Mucosa of gallbladder (tissue), 1 donor: ENCODE measurements at regions not wholly inside any gene's neighbourhood (a gene's known extent, or its start where the extent isn't known, plus 50 kb on each side); places are given as distances from the start of the nearest gene placed in this dataset.

Source experiments
- DNase-seq: peaks from one replicate; pipeline ENCODE4 v3.0.0-alpha.2; 2020; ENCODE audit warnings: low spot score
- donor health status: DM: no; HTN: no; CAD: no.

DNA sequence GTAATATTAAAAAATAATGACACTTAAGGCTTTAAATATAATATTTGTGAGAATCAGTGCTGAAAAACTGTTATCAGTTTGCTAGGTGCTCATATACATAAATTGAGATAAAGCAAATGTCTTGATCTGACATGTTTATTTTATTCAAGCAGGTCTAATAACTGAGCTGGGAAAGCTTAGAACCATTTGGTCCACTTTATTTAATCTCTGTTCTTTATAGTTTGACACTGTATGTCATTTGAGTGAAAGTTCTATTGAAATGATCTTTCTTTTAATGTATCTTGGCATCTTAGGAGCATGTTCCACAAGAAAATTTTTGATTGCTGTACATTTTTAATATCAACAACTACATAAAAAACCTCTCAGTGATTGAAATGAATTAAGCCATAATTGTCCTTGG lies 772.0 kb upstream of the NRSN1 start:
- no peak for DNase-seq

DNA sequence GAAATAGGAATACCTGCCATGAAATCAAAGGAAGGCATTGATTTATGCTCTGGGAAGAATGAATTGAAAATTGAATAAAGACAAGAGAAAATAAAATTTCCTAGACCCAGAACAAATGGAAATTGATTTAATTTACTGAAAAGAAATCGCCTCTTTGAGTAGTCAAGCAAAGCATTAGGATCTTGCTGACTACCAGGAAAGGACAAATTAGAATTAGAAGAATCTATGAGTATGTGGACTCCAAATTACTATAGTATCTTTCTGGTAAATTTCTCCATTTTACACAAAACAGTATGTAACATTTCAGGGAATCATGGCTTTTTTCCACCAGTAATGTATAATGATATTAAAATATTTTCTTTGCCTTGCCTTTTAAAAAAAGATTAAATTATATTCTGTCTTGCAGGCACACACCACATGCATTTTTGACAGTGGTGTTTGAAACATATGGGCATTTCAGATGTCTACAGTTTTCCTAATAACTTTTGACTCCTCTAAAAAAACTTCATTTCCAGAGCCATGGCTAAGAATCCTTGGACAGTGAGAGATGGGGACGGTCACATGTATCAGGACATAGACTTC lies 768.7 kb upstream of the NRSN1 start:
- DNase-seq, result no peak

DNA sequence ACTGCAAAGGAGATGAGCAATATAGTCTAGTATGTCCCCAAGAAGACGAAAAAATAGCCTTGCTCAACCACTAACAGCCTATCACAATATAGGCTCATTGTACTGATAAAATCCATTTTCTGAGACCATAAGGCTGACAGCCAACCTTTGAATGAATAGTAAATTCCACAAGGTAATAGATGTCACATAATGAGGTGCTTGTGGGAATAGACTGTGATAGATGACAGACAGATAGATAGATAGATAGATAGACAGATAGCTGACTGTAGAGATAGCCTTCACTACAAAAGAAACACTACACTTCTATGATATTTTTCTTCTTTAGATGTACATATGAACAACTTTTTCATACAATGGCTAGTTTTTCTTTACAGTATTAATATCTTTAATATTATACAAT lies 760.3 kb upstream of the NRSN1 start:
- DNase-seq, result no peak

DNA sequence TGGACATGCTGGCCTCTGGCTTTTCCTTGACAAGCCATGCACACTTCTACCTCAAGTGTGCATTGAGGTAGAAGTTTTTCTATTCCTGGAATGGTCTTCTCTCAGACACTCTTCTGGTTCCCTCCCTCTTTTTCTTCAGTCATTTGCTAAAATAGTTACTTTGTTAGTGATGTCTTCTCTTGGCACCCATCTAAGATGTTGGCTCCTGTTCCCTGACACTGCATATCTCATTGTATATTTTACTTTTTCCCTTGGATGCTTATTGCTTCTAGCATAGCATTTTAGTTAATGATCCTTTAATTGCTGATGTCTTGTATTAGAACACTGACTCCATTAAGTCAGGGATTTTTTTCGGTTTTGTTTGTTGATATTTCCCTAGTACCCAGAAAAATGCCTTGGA lies 758.7 kb upstream of the NRSN1 start:
- DNase-seq, result no peak

DNA sequence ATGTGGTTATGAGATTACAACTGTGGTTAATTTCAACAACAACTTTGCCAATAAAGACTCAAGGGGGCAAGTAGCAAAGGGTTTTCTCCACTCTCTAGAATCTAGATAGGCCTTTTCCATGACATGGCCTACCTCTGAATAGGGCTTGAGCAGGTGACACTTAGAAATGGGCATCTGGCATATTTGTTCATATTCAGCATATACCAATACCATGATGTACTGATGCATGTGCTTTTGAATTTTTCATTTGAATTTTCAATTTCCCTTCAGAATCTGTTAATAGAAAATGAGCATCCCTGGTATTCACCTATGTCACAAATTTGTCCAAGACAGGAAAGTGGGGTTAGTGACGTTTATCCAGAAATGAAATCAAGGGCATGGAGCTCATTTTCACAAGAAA lies 757.5 kb upstream of the NRSN1 start:
- DNase-seq, result no peak

DNA sequence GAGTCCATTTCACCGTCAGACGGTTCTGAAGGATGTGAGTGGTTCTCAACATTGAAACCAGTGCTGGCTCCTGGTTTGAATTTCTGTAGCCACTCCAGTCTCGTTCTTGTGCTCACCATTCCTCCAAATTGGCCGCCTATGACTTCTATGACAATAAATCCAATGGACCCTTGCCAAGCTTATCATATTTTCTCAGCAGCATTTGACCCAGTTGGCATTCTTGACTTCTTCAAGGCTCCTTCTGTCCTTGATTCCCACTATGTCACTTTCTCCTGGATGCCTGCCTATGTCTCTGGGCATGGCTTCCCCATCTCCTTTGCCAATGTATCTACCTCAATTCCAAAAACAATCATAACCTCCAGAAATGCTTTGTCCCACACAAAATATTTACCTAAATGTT lies 756.0 kb upstream of the NRSN1 start:
- DNase-seq, result no peak

DNA sequence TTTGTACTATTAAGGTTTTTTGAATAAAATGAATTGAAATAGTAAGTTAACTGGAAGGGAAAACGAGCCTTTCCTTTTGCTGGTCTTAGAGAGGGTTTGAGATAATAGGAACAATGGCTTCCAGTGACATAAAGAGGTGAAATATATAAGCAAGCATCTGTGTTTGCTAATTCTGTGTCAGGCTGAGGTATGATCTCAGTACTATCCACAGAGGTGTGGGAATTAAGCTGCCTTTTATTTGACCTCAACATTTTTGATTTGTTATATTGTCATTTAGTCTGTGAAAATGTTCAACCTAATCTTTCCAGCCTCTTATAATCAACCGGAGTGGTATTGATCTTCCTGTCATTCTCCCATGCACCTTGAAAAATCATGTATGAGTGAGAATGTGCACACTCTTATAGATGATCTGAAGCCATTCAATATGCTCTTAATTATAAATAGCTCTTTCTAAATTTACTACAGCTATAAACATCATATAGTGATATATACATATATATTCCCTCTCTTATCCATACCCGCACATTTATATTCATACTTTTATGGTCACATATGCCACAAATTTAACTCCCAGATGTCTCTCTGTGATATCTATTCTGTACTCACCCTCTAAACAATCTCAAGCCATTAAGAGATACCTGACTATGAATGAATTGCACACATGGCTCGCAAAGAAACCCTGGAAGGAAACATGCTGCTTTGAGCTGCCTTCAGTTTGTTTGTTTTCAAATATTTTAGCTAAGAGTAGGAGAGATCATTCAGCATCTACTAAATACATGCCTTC lies 754.7 kb upstream of the NRSN1 start:
- no peak for DNase-seq

DNA sequence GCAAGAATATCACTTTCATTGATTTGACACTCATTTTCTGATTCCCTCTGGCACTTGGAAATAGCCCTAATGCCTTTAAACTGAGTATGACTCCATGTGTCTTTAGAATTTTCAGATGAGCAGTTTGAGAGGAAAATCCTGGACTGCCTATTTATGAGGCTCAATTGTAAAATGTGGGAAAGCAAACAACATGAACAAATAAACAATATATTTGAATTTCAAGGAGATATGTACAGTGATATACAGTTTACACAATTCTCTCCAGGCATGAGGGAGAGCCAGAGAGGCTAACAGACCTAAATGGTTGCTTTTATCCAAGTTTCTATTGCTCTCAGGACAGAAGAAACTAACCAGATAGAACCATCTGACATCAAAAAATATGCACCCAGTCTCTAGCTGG lies 748.2 kb upstream of the NRSN1 start:
- no peak for DNase-seq

DNA sequence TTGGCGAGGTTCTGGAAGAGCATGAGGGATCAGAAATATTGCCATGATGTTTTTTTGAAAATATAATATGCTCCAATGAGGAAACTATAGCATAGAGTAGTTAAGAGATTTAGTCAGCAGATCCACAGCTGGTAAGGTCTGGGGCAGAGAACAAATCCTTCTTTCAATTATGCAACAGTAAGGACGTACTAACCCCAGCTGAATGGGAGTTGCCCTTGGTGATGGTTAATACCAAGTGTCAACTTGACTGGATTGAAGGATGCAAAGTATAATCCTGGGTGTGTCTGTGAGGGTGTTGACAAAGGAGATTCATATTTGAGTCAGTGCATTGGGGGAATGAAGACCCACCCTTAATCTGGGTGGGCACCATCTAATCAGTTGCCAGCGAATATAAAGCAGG lies 745.5 kb upstream of the NRSN1 start:
- no peak for DNase-seq

DNA sequence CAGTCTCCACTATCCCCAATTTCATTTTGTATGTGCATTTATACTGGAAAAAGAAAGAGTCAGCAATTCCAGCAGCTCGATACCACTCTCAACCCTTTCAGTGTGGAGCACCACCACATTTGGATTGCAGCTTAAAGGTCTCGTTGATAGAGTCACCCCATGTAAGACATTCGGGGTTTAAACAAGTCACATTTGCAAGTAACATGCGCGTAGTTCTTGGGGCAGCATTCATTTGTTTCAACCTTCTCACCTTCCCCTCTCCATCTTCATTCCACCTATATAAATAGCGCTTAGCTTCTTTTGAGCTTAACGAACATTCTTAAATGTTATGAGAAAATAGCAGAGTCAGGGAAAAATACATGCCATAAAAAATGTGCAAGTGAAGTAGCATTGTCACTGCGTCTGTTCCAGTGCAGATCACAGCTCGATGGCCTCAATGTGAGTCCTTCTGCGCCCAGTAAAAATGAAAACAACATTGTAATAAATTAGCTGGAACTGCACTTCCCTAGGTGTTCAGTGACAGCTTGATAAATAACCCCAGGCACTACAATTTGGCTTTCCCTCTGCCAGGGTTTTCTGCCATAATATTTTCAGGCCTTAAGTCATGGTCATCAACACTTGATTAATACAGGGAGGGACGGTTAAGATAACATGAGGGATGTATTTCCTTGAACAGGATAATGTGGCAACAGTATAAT lies 737.8 kb upstream of the NRSN1 start:
- no peak for DNase-seq

DNA sequence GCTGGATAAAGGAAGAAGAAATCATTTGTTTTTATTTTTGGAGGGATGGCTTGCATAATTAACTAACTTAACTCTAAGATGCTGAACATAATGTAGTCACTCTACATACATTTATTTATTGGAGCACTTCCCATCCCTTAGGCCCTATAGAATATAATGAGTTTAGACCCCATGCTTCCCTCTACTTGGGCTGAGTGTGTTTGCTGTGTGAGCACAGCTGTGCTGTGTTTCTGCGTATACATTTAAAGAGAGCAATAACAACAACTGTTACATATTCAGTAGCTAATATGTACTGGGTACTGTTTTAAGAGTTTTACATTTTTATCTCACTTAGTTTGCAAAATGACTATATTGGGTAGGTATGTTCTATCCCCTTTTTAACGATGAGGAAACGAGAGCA lies 736.6 kb upstream of the NRSN1 start:
- DNase-seq, result no peak

DNA sequence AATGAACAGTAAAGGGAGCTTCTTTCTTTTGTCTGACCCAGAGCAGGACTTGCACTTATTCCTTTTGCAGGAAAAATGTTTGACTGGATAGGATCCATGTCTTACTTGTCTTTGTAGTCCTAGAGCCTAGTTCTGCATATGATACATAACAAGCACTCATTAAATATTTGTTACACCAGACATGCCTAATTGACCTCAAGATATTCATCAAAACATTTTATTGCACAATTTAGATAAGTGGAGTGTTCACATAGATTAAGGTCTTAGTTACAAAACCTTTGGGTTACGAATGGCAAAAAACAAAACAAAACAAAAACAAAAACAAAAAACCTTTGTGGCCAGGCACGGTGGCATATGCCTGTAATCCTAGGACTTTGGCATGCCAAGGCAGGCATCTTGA lies 735.8 kb upstream of the NRSN1 start:
- no peak for DNase-seq

DNA sequence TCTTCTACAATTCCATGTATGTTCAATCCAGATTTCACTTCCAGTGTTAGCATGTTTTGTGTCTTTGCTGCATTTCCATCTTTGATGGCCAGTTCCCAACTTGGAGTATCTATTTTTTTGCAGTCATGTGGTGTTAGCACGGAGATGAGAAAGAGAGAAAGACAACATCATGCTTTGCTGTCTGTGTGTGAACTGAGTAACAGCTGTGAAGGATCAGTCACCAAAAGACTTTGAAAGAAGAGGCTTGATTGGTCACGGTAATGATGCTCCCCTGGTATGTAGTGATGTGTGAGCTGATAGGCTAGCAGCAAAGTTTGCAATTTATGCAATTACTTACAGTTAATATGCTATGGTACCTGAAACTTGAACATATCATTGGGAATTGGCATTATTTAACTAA lies 731.3 kb upstream of the NRSN1 start:
- DNase-seq, result no peak

DNA sequence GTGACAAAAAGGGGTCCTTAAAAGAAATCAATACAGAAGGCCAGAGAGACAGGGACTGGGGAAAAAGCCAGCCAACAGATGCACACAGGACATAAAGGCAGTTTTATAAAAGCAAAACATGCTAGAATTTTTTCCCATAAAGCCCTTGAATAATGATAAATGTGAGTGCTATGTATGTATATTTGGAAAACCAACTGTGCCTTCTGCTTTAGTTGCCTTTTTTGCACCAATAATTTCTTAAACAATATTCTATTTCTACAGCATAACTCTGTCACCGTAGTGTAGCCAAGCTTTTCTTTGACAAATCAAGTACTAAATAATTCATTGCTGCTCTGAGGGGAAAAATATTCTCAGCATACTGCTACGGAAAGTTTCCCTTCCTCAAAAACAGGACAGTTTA lies 730.6 kb upstream of the NRSN1 start:
- DNase-seq, result no peak

DNA sequence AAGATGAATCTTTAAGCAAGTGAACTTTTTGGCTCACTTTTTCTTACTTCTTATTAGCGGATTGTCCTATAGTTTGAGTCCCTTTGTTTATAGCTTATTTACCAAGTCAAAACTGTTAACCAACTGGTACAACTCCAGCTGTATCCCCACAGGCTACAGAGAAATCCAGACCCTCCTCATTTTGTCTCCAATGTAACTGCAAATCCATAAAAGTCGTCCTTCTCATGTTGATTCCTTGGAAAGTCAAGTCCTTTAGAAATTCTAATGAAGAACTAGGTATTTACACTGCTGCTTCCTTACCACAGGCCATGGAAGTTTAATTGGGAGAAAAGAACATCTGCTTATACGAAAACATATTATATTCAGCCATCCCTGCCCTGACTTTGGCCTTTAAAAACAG lies 729.1 kb upstream of the NRSN1 start:
- DNase-seq, result no peak

DNA sequence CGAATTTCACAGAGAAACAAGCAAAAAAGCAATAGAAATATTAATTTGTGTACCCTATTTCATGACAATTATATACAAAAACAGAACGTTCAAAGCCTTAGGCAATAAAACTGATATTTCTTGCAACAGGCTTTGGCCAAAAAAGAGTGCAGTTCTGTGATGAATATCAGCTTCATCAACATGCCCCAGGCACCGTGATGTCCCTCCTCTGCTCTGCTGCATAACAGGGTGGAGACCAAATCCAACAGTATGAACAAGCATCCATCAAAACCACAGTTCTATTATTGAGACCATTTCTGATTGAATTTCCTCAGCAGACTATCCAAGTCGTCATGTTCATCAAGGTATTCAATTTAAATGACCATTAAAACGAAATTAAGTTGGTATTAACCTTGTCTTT lies 722.6 kb upstream of the NRSN1 start:
- no peak for DNase-seq

DNA sequence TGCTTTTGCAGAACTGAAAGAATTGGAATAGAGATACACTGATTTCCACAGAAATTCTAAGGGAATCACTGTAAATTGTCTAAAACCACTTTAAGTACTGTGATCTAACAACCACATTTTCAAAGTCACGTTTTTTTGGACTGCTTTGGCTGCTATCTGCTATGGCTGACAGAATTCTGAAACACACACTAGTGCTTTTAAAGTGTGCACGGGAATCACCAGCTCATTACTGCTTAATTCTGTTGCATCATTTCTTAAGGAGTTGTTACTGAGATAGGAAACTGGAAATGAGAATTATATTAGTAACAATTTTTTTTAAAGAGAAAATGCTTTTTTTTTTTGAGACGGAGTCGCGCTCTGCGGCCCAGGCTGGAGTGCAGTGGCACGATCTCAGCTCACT lies 716.5 kb upstream of the NRSN1 start:
- DNase-seq, result no peak

DNA sequence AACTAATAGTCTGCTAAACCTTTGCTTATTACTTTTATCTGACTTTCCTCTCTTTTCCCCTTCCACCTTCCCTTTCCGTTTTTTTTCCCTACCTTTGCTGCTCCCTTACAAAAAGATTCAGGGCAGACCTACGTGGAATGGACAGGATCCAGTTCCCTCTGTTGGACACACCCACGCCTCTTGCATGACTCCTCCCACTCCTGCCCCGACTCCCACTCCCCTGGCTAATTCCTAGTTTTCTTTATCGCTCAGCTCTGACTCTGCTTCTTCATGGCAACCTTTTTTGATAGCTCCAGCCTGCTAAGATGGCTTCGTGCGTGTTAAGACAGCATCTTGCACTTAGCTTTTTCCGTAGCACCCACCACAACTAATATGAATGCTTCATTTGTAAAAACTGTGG lies 715.6 kb upstream of the NRSN1 start:
- DNase-seq, result no peak

DNA sequence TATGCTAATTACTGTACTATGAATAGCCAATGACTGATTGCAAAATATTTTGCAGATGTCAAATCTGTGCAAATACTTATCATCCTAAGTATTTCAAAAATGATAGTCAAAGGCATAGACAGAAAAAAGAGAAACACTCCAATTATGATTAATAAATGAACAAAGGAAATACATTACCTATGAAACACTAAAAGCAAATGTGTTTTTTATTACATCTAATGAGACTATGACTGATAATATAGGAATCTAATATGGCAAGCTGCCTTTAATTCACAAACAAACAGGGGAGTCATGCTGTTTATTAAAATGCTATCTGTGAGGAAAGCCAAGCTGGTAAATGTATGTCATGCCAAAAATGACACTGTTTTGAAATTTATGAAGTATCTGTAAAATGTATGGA lies 713.2 kb upstream of the NRSN1 start:
- DNase-seq, result no peak

DNA sequence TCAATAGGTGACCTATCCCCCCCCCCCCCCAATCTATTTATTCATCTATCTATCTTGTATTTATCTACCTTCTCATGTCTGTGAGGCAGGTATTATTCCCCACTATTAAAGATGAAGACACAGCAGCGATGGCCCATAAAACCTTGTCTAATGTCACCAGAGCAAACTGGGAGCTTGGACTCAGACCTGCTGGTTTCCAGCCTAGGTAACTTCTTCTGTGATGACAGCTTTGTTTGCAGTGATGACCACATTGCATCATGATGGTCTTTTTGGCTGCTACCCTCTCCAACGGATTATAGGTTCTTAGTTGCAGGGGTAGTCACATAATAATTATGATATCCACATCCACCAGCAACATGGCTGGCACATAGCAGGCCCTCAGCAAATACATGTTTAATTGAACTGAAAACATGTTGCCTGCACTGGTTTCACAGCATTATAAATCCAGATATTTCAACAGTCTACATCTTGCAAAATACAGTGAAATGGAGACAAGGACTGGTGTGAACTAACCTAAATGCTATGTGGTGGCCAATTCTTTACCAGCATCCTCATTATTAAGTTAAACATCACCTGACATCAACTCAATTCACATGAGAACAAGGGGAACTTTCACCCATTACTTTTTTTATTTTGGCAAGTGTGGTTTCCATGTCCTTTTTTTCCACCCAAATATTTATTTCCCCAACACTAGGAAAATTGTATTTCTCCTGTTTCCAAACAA lies 712.5 kb upstream of the NRSN1 start:
- no peak for DNase-seq

DNA sequence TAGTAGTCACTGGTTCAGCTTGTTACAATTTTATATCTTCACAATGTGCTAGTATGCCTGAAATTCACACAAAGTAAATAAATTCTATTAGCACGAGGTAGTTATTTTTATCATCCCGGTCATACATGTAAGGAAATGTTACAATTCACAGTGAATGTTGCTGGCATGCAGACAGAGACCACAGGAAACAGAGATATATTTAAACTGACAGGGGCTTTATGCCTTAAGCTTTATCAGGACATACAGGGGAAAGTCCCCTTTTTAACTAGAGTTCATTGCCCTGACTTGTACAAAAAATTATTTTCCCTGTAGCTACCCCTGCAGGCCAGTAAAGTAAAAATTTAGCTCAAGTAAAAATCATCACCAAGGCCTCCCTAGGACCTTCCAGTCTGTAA lies 712.0 kb upstream of the NRSN1 start:
- DNase-seq, result no peak

DNA sequence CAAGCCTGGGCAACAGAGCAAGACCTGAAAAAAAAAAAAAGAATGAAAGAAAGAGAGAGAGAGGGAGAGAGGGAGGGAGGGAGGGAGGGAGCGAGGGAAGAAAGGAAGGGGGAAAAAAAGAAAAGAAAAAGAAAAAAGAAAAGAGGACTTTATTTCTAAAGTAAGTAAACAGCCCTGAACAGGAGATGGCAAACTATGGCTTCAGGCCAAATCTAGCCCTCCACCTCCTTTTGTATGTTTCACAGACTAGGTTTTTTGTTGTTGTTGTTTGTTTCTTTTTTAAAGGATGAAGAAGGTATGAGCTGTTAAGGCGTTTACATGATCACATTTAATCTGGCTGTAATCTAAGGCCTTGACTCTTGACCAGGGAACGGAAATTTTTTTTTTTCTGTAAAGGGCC lies 711.1 kb upstream of the NRSN1 start:
- DNase-seq, result no peak
